Breast epithelium (tissue), 3 donors: ENCODE measurements at regions not wholly inside any gene's neighbourhood (a gene's known extent, or its start where the extent isn't known, plus 50 kb on each side); places are given as distances from the start of the nearest gene placed in this dataset.

Experiments
- POLR2A ChIP-seq: fragments of 450-650 bp; IDR thresholded peaks from one replicate; pipeline ENCODE4 v1.6.1; 2016; ENCODE audit warnings: antibody characterized with exemption, mild to moderate bottlenecking, moderate library complexity
- POLR2AphosphoS5 ChIP-seq, 3 donors: sonication (generic); formaldehyde crosslinking; IDR thresholded peaks; one replicate each; pipeline ENCODE4 v1.6.1; 2017; ENCODE audit warnings: antibody characterized with exemption in 3 of 3
- TF ChIP-seq, protein P1 (sequence below), 3 donors: fragments of 450-650 bp; IDR thresholded peaks; one replicate each; pipeline ENCODE4 v1.5.1; 2016 to 2017; ENCODE audit warnings: antibody characterized with exemption in 3 of 3, mild to moderate bottlenecking in 3 of 3, moderate library complexity in 3 of 3

DNA sequence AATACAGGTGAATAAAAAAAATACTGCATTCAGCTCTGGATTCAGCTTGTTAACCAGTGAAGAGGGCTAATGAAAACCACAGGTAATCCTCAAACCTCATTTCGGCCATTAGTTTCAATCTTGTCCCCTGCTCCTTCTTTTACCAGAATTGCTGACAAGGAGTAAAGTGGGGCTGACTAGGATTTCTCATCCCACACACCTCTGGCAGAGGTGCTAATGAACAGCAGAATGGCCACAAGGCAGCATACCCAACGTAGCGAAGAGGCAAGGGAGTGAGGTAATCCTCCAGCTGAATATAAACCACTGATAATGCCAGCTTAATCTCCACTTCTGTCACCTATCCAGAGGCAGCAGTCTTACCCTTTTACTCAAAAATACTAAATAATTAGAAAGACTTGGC lies 248.8 kb upstream of the CDIN1 start:
- TF ChIP-seq POLR2AphosphoS5 (IDR thresholded peaks at IDR 0.05): no peak
- no peak for TF ChIP-seq POLR2A
- TF ChIP-seq, protein P1, sequence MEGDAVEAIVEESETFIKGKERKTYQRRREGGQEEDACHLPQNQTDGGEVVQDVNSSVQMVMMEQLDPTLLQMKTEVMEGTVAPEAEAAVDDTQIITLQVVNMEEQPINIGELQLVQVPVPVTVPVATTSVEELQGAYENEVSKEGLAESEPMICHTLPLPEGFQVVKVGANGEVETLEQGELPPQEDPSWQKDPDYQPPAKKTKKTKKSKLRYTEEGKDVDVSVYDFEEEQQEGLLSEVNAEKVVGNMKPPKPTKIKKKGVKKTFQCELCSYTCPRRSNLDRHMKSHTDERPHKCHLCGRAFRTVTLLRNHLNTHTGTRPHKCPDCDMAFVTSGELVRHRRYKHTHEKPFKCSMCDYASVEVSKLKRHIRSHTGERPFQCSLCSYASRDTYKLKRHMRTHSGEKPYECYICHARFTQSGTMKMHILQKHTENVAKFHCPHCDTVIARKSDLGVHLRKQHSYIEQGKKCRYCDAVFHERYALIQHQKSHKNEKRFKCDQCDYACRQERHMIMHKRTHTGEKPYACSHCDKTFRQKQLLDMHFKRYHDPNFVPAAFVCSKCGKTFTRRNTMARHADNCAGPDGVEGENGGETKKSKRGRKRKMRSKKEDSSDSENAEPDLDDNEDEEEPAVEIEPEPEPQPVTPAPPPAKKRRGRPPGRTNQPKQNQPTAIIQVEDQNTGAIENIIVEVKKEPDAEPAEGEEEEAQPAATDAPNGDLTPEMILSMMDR (IDR thresholded peaks at IDR 0.05): no peak
